DND-41 (cell line): ENCODE measurements at regions not wholly inside any gene's neighbourhood (a gene's known extent, or its start where the extent isn't known, plus 50 kb on each side); places are given as distances from the start of the nearest gene placed in this dataset.

Source experiments
- ATAC-seq: fragments of 200-7000 bp; cut with Tn5 transposase; 3 replicates; pipeline ENCODE4 v1.9.1; 2021; ENCODE audit warnings: low read depth; ENCODE audit not compliant: insufficient read depth
- DNase-seq: peaks from one replicate; pipeline ENCODE4 v3.0.0-alpha.2; 2020
- H2AFZ ChIP-seq: 2 replicates; pipeline ENCODE4 v1.6.0; 2012; ENCODE audit warnings: low read depth, low read length
- H3K27ac ChIP-seq: 2 replicates; pipeline ENCODE4 v1.5.1; 2012; ENCODE audit warnings: low read length, inconsistent platforms
- H3K27me3 ChIP-seq: fragments of 200-600 bp; sonication (generic); 2 replicates; pipeline ENCODE4 v1.6.0; 2012; ENCODE audit warnings: low read length, mild to moderate bottlenecking, inconsistent platforms; ENCODE audit not compliant: insufficient read depth, poor library complexity
- H3K36me3 ChIP-seq: 2 replicates; pipeline ENCODE4 v1.5.1; 2012; ENCODE audit warnings: low read length, inconsistent platforms; ENCODE audit not compliant: insufficient read depth
- H3K4me1 ChIP-seq: 2 replicates; pipeline ENCODE4 v1.5.1; 2012; ENCODE audit warnings: mild to moderate bottlenecking, low read length; ENCODE audit not compliant: insufficient read depth
- H3K4me2 ChIP-seq: 2 replicates; pipeline ENCODE4 v1.6.0; 2012; ENCODE audit warnings: mild to moderate bottlenecking, moderate library complexity, low read length, inconsistent platforms; ENCODE audit not compliant: insufficient read depth
- H3K4me3 ChIP-seq, 2 experiments: fragments of 200-600 bp in 1 of 2; shearing (Covaris generic) in 1 of 2; 2 replicates each; pipeline ENCODE4 v1.5.1; 2012 to 2016; ENCODE audit warnings: inconsistent platforms in 2 of 2, low read length in 2 of 2, mild to moderate bottlenecking in 2 of 2, low read depth in 1 of 2, moderate library complexity in 1 of 2
- H3K79me2 ChIP-seq: 2 replicates; pipeline ENCODE4 v1.6.0; 2012; ENCODE audit warnings: low read length, inconsistent platforms; ENCODE audit not compliant: insufficient read depth
- H3K9ac ChIP-seq: 2 replicates; pipeline ENCODE4 v1.6.0; 2012; ENCODE audit warnings: low read depth, mild to moderate bottlenecking, inconsistent platforms, low read length, moderate library complexity
- H3K9me3 ChIP-seq: 2 replicates; pipeline ENCODE4 v1.5.1; 2012; ENCODE audit warnings: low read length, moderate library complexity, mild to moderate bottlenecking, inconsistent platforms; ENCODE audit not compliant: insufficient read depth, severe bottlenecking
- H4K20me1 ChIP-seq: 2 replicates; pipeline ENCODE4 v1.6.0; 2012; ENCODE audit warnings: low read length; ENCODE audit not compliant: insufficient read depth
- EZH2 ChIP-seq: IDR thresholded peaks from 3 replicates; pipeline ENCODE4 v1.6.1; 2012; ENCODE audit warnings: borderline replicate concordance, low read depth, mild to moderate bottlenecking, moderate library complexity, low read length, inconsistent platforms; ENCODE audit not compliant: severe bottlenecking
- TF ChIP-seq, protein P1 (sequence below): IDR thresholded peaks from 2 replicates; pipeline ENCODE4 v1.5.1; 2012; ENCODE audit warnings: borderline replicate concordance, low read length, moderate library complexity, mild to moderate bottlenecking; ENCODE audit not compliant: poor library complexity, severe bottlenecking; ENCODE audit errors: extremely low read depth

- Histone ChIP-seq H3K4me3 (no peak overlapping the region), H3K4me1 (no peaks in the 10 kb centered on the region), H3K4me2 (no peak overlapping the region), H3K27ac (no peak overlapping the region), H3K36me3 (no peaks in the 10 kb centered on the region), H4K20me1 (no peaks in the 10 kb centered on the region), H3K9ac (no peak overlapping the region), H2AFZ (no peak overlapping the region), H3K27me3 (no peaks in the 10 kb centered on the region), H3K79me2 (no peaks in the 10 kb centered on the region), H3K9me3 (no peaks in the 10 kb centered on the region)
- DNase-seq (no peak), ATAC-seq (no peak)
- TF ChIP-seq, protein P1, sequence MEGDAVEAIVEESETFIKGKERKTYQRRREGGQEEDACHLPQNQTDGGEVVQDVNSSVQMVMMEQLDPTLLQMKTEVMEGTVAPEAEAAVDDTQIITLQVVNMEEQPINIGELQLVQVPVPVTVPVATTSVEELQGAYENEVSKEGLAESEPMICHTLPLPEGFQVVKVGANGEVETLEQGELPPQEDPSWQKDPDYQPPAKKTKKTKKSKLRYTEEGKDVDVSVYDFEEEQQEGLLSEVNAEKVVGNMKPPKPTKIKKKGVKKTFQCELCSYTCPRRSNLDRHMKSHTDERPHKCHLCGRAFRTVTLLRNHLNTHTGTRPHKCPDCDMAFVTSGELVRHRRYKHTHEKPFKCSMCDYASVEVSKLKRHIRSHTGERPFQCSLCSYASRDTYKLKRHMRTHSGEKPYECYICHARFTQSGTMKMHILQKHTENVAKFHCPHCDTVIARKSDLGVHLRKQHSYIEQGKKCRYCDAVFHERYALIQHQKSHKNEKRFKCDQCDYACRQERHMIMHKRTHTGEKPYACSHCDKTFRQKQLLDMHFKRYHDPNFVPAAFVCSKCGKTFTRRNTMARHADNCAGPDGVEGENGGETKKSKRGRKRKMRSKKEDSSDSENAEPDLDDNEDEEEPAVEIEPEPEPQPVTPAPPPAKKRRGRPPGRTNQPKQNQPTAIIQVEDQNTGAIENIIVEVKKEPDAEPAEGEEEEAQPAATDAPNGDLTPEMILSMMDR, result no peak
- no peak for TF ChIP-seq EZH2
Measured at GRCh38 chr6:113208726-113209125, 648.4 kb upstream of the MARCKS start.

DNA sequence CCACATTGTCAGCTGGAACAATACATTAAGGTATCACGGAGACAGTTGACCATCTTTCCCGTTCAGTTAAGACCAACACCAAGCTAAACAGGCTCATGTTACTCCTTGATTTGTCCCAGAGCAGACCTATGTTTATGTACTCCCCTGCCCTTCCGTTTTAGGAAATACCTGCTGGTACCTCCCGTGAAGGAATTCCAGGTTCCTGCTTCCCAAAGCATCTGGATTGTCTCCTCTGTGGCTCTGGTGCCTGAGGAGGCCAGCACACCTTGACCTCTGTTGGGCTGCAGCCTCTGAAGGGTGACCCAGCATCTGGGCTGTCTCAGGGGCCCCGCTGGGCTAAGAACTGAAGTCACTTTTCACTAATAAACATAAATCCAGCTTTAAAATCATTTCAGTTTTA, 647.8 kb upstream of the MARCKS start:
- H3K9me3 ChIP-seq, result no peaks in the 10 kb centered on the region
- no peak overlapping the region for H3K9ac ChIP-seq
- no peaks in the 10 kb centered on the region for H3K4me1 ChIP-seq
- no peak overlapping the region for H2AFZ ChIP-seq
- no peak overlapping the region for H3K4me2 ChIP-seq
- no peaks in the 10 kb centered on the region for H3K27me3 ChIP-seq
- ATAC-seq (no peak), DNase-seq (no peak)
- no peak overlapping the region for H3K4me3 ChIP-seq
- H3K27ac ChIP-seq, result no peak overlapping the region
- TF ChIP-seq, protein P1, result no peak
- TF ChIP-seq EZH2, result no peak
- no peaks in the 10 kb centered on the region for H4K20me1 ChIP-seq
- no peaks in the 10 kb centered on the region for H3K36me3 ChIP-seq
- no peaks in the 10 kb centered on the region for H3K79me2 ChIP-seq

DNA sequence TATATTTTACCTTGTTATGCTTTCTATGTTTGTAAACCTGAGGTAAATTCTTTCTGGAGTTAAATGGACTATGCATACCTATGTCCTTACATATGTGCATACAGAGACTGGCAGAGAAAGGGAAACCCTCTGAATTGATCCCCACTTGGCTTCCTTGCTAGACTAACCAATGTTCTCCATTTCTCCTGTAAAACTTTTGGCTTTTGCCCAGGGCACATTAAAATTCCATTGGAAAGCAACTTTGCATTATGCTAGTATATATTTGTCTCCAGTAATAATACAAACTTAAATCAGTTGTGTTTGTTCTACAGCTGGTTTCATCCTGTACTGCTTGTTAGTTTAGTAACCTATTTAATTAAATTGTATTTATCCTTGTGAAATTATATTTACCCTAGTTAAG, 646.0 kb upstream of the MARCKS start:
- Histone ChIP-seq H4K20me1 (no peaks in the 10 kb centered on the region), H3K4me2 (no peak overlapping the region), H3K36me3 (no peaks in the 10 kb centered on the region), H3K27me3 (no peaks in the 10 kb centered on the region), H3K9ac (no peak overlapping the region), H3K4me3 (no peak overlapping the region), H2AFZ (no peak overlapping the region), H3K4me1 (no peaks in the 10 kb centered on the region), H3K27ac (no peak overlapping the region), H3K79me2 (no peaks in the 10 kb centered on the region), H3K9me3 (no peaks in the 10 kb centered on the region)
- DNase-seq, result no peak
- TF ChIP-seq, protein P1, result no peak
- ATAC-seq, result no peak

DNA sequence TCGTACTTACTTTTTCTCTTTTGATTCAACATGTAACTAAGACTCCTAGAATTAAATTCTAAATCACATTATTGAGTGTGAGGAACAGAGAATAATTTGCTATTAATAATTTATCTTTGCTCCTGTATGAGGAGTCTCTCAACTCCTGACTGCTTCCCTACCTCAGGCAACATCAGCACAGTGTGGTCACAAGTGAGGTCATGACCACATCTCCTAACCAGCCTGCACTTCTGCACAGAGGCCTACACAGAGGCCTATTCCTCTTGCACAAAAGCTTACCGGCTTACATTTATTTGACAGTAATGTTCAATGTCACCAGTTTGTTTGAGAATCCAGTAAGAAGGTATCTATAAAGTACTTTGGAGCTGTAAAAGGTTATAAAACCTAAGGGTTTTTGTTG, 637.4 kb upstream of the MARCKS start:
- Histone ChIP-seq H3K27me3 (no peaks in the 10 kb centered on the region), H3K9ac (no peak overlapping the region), H2AFZ (no peak overlapping the region), H3K79me2 (no peaks in the 10 kb centered on the region), H4K20me1 (no peaks in the 10 kb centered on the region), H3K4me1 (no peaks in the 10 kb centered on the region), H3K4me3 (no peak overlapping the region), H3K27ac (no peak overlapping the region), H3K9me3 (no peaks in the 10 kb centered on the region), H3K4me2 (no peak overlapping the region), H3K36me3 (no peaks in the 10 kb centered on the region)
- ATAC-seq (peak; percentile 59; the same call in 2 of the 3 replicates), DNase-seq (peak; percentile 4)
- TF ChIP-seq, protein P1, result no peak
